HUES64 (cell line): ENCODE measurements at regions not wholly inside any gene's neighbourhood (a gene's known extent, or its start where the extent isn't known, plus 50 kb on each side); places are given as distances from the start of the nearest gene placed in this dataset.

Source experiments
- H3K27ac ChIP-seq: 2 replicates; pipeline ENCODE4 v1.7.0; 2013; ENCODE audit warnings: low read depth, low read length, inconsistent platforms
- H3K27me3 ChIP-seq: 2 replicates; pipeline ENCODE4 v1.6.1; 2013; ENCODE audit warnings: mild to moderate bottlenecking, low read length; ENCODE audit not compliant: insufficient read depth
- H3K36me3 ChIP-seq: 2 replicates; pipeline ENCODE4 v1.6.1; 2013; ENCODE audit warnings: mild to moderate bottlenecking, low read length; ENCODE audit not compliant: insufficient read depth
- H3K4me1 ChIP-seq: 2 replicates; pipeline ENCODE4 v1.6.1; 2013; ENCODE audit warnings: mild to moderate bottlenecking, low read length, moderate library complexity; ENCODE audit not compliant: insufficient read depth
- H3K4me3 ChIP-seq: 2 replicates; pipeline ENCODE4 v1.5.1; 2013; ENCODE audit warnings: mild to moderate bottlenecking, low read length, moderate library complexity
- H3K9ac ChIP-seq: 2 replicates; pipeline ENCODE4 v1.6.1; 2013; ENCODE audit warnings: mild to moderate bottlenecking, low read depth, low read length
- H3K9me3 ChIP-seq: 2 replicates; pipeline ENCODE4 v1.6.1; 2013; ENCODE audit warnings: low read depth, low read length; ENCODE audit not compliant: insufficient read depth
- WGBS: fragments of 150-250, 120-280 bp; methylation state at CpG from one replicate; pipeline ENCODE4 v1.1.7; 2013; ENCODE audit warnings: missing lambda C conversion rate; 5-methylcytosine and 5-hydroxymethylcytosine counted together

DNA sequence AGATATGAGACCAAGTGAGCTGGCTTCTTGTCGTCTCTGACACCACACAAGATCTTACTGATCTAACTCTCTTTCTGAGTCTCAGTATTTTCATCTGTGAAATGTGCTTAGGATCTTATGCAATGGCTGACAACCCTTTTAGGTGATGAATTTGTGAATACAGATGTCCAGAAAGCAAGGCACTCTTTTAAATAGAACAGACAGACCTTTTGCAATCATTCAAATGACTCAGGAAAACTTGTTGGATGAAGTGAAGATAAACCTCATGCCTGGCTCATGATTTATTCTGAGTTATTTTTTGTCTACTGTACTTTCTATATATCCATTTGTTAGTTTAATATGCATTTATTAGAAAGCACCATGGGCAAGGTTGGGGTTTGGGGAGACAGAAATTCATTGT, 411.3 kb downstream of the PTPRU start:
- Histone ChIP-seq H3K9me3 (no peaks in the 10 kb centered on the region), H3K4me3 (no peak overlapping the region), H3K4me1 (0 out of 2 replicates have a peak, but pooled peaks cover 5% of the 10 kb centered on the region), H3K27ac (no peak overlapping the region), H3K9ac (no peak overlapping the region), H3K36me3 (no peaks in the 10 kb centered on the region), H3K27me3 (no peaks in the 10 kb centered on the region)
- WGBS, result 50% methylated on average over 1 of the region's 1 CpG

DNA sequence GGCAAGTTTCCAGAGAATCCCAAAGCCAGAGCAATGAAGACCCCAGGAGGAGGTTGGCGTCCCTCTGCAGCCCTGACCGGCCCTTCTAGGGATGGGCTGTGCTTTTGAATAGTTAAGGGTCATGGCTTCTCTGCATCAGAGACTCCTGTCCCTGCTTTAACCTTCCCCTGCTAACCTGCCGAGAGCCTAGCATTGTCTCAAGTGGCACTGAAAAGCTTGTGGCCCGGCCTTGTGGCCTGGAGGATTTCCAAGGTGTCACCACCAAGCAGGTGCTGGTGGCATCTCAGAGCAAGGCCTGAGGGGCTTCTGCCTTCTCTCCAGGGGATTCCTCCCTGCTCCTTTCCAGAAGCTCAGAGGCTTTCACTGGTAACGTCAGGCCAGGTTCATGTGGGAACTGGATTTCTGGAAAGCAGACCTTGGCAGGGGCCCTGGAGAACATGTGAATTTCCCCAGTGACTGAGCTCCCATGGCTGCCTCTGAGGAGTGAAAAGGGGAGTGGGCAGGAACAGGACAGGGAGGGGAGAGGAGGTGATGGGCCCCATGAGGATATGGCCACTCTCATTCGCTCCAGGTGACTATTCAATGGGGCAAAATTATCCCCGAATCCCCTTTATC, 409.9 kb downstream of the PTPRU start:
- H3K9ac ChIP-seq, result no peak overlapping the region
- no peak overlapping the region for H3K27ac ChIP-seq
- no peak overlapping the region for H3K4me3 ChIP-seq
- H3K9me3 ChIP-seq, result no peaks in the 10 kb centered on the region
- H3K4me1 ChIP-seq, result 0 out of 2 replicates have a peak, but pooled peaks cover 5% of the 10 kb centered on the region
- no peaks in the 10 kb centered on the region for H3K36me3 ChIP-seq
- whole genome bisulfite sequencing, result 90% methylated on average over 7 of the region's 7 CpGs
- no peaks in the 10 kb centered on the region for H3K27me3 ChIP-seq

DNA sequence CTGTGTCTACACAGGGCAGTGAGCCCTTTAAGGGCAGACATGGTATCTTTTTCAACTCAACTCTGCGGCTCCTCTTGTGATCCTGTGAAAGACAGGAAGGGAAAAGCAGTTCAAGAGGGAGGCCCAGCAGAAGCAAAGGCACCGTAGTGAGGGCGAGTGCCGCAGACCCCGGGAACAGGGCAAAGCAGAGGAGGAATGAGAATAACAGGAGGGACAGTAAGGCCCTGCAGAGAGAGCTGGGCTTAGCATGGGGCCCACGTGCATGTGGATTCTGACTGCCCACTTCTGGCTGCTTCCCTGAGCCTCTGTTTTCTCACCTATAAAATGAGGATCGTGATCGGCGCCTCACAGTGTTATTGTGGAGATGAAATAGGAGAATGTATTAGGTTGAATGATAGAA, 409.3 kb downstream of the PTPRU start:
- H3K4me1 ChIP-seq, result 0 out of 2 replicates have a peak, but pooled peaks cover 5% of the 10 kb centered on the region
- no peaks in the 10 kb centered on the region for H3K9me3 ChIP-seq
- no peak overlapping the region for H3K4me3 ChIP-seq
- no peaks in the 10 kb centered on the region for H3K27me3 ChIP-seq
- H3K36me3 ChIP-seq, result no peaks in the 10 kb centered on the region
- WGBS, result 63% methylated on average over 9 of the region's 9 CpGs
- H3K27ac ChIP-seq, result no peak overlapping the region
- no peak overlapping the region for H3K9ac ChIP-seq

DNA sequence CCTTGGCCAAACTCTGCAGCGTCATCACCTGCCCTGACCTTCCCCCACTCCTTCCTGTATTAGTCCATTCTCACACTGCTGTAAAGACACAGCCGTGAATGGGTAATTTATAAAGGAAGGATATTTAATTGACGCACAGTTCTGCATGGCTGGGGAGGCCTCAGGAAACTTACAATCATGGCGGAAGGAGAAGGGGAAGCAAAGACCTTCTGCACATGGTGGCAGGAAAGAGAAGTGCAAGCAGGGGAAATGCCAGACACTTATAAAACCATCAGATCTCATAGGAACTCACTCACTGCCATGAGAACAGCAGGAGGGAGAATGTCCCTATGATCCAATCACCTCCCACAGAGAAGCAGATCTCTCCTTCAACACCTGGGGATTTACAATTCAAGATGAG, 408.5 kb downstream of the PTPRU start:
- Histone ChIP-seq H3K27ac (no peak overlapping the region), H3K9me3 (no peaks in the 10 kb centered on the region), H3K9ac (no peak overlapping the region), H3K36me3 (no peaks in the 10 kb centered on the region), H3K4me1 (0 out of 2 replicates have a peak, but pooled peaks cover 5% of the 10 kb centered on the region), H3K4me3 (no peak overlapping the region), H3K27me3 (no peaks in the 10 kb centered on the region)
- 84% methylated on average over 4 of the region's 4 CpGs for WGBS

DNA sequence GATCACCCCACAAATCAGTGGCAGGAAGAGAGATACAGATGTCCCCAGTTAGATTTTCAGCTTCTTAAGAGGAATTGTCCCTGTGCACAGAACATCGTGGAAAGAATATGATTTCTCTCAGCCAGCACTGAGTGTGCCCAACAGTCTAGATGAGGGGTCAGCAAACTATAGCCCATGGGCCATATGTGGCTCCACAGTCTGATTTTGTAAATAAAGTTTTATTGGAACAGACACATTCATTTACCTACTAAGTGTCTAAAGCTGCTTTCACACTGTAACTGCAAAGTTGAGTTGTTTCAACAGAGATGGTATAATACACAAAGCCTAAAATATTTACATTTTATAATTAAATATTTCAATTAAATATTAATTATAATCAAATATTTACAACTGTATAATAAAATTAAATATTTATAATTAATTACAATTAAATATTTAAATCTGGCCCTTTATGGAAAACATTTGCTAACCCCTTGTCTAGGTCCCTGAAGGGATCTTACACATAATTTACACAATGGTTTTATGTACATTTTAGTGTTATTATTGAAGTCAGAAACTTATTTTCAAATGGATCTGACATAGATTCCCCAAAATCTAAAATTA, 407.6 kb downstream of the PTPRU start:
- H3K36me3 ChIP-seq, result no peaks in the 10 kb centered on the region
- no peak overlapping the region for H3K4me3 ChIP-seq
- H3K4me1 ChIP-seq, result 0 out of 2 replicates have a peak, but pooled peaks cover 5% of the 10 kb centered on the region
- H3K27me3 ChIP-seq, result no peaks in the 10 kb centered on the region
- 94% methylated on average over 1 of the region's 1 CpG for WGBS
- H3K9ac ChIP-seq, result no peak overlapping the region
- H3K27ac ChIP-seq, result no peak overlapping the region
- H3K9me3 ChIP-seq, result no peaks in the 10 kb centered on the region

DNA sequence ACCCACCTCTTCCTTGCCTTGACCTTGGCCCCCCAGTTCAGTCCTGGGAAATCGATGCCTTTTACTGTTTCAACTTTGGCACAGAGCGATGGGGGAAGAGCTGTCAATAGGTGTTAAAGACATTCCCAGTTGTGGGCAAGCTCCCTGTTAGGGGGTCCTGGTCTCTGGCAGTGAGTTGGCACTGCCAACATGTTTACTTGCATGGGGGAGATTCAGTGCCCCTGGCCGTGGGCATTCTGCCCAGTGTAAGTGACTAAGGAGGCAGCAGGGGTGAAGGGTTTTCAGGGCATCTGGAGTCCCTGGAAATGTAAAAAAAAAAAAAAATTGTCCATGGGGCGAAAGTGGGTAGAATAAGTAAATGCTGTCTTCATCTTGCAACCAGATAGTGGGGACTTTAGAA, 407.0 kb downstream of the PTPRU start:
- no peak overlapping the region for H3K9ac ChIP-seq
- H3K4me1 ChIP-seq, result 0 out of 2 replicates have a peak, but pooled peaks cover 5% of the 10 kb centered on the region
- no peaks in the 10 kb centered on the region for H3K9me3 ChIP-seq
- no peaks in the 10 kb centered on the region for H3K27me3 ChIP-seq
- no peaks in the 10 kb centered on the region for H3K36me3 ChIP-seq
- H3K27ac ChIP-seq, result no peak overlapping the region
- 94% methylated on average over 4 of the region's 4 CpGs for WGBS
- H3K4me3 ChIP-seq, result no peak overlapping the region

DNA sequence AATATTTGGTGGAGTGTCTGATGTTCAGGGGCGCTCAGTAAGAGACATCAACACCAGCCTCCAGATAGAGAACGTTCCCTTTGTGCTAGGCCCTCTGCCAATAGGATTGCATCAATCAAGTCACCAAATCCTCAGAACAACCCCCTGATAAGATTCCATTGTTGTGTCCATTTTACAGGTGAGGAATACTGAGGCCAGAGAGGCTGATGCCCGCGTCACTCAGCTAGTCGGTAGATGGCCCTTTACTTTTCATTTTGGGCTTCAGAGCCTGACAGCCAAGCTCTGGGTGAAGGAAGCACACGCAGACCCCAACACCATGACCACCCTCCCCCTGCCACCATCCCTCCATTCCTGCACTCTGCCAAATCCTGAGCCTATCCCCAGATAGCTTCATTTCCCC, 406.2 kb downstream of the PTPRU start:
- Histone ChIP-seq H3K27ac (no peak overlapping the region), H3K27me3 (no peaks in the 10 kb centered on the region), H3K9me3 (no peaks in the 10 kb centered on the region), H3K9ac (no peak overlapping the region), H3K4me1 (0 out of 2 replicates have a peak, but pooled peaks cover 5% of the 10 kb centered on the region), H3K36me3 (no peaks in the 10 kb centered on the region), H3K4me3 (no peak overlapping the region)
- 95% methylated on average over 6 of the region's 6 CpGs for WGBS

DNA sequence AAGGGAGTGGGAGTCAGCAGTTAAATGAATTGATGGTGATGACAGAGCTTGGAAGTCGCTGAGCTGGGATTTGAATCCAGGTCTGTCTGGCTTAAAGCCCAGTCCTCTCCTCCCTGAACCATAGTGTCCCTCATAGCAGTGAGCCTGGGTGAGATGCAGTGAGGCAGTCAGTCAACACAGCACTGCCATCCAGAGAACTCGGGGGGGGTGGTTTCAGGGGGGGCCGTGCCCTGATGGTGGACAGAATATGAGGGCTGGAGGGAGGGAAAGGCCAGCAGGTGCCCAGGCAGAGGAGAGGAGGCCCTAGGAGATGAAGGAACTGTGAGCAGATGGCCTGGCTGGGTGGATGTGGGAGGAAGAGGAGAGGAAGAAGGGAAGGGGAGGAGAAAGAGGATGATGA, 405.6 kb downstream of the PTPRU start:
- 86% methylated on average over 2 of the region's 3 CpGs for WGBS
- no peak overlapping the region for H3K27ac ChIP-seq

DNA sequence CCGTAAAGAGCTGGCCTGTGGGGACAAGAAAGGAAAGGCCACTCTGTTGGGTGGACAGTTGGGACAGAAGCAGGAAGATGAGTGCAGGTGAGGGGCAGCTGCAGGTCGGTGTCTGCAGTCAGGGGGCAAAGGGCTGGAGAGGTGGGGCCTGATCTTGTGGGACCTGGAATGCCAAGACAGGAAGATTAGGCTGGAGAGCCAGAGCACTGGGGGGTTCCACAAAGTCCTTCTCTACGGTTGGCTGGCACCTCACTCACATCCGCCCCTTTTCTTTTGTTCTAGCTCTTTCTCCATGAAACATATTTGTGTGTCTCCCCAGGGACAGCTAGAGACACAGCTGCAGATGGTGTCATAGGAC, 404.1 kb downstream of the PTPRU start:
- H3K36me3 ChIP-seq, result no peaks in the 10 kb centered on the region
- 83% methylated on average over 4 of the region's 4 CpGs for WGBS
- no peak overlapping the region for H3K9ac ChIP-seq
- no peak overlapping the region for H3K27ac ChIP-seq
- H3K4me1 ChIP-seq, result 0 out of 2 replicates have a peak, but pooled peaks cover 5% of the 10 kb centered on the region
- no peaks in the 10 kb centered on the region for H3K27me3 ChIP-seq
- H3K9me3 ChIP-seq, result no peaks in the 10 kb centered on the region
- H3K4me3 ChIP-seq, result no peak overlapping the region

More for the DNA sequence above, 405.6 kb downstream of the PTPRU start:
- Histone ChIP-seq H3K9ac (no peak overlapping the region), H3K4me1 (0 out of 2 replicates have a peak, but pooled peaks cover 5% of the 10 kb centered on the region), H3K9me3 (no peaks in the 10 kb centered on the region), H3K4me3 (no peak overlapping the region), H3K36me3 (no peaks in the 10 kb centered on the region), H3K27me3 (no peaks in the 10 kb centered on the region)

DNA sequence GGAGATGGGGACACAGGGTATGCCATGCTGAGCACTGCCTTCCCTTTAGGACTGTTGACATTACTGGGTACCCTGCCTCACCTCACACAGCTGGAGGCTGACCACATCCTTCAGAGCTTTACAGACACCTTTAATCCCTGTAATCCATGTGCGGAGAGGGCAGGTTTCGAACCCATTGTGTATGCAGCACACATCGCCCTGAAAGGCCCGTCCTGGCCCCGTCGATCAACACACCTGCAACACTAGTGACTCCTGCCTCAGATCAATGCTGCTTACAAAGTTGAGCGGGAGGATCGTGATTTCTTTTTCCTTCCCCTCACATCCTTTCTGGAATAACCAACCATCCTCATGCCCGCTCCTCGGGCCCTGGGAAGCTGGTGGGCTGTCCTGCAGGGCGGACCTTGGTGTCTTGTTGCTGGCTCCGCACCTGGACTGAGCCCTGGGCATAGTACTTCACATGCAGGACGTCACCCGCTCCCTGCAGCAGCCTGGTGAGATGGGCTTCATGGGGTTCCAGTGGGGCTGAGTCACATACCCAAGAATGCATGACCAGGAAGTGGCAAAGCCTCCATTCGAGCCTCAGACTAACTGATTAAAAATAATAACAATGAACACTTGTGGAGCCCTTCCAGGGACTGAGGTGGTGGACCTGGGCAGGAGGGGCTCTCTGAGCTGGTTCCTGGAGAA, 403.6 kb downstream of the PTPRU start:
- H3K9ac ChIP-seq, result no peak overlapping the region

DNA sequence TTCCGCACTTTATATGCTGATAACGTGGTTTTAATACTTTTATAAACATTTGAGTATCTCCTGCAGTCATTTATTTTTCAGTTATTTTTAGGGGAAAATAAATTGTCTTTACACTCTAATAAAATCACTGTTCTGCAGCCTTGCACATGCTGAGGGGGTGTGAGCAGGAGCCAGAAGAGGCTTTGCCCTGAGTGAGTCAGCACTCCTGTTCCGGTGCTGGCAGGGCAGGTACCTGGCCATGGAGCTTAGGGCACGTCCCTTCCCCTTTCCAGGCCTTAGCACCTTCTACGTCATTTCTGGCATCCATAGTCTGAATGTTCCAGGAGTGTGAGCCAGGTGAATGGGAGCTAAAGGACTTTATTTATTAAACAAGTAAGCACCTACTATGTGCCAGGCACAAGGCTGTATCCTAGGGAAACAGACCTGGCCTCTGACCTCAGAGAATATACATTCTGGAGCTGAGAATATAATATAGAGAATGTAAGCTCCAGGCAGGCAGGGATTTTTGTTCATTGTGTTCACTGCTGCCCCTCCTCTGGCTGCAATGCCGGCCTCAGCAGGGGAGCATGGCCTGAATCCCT, 402.9 kb downstream of the PTPRU start:
- 90% methylated on average over 4 of the region's 6 CpGs for WGBS
- Histone ChIP-seq H3K4me3 (no peak overlapping the region), H3K4me1 (no peaks in the 10 kb centered on the region), H3K27ac (no peak overlapping the region), H3K9me3 (no peaks in the 10 kb centered on the region), H3K9ac (no peak overlapping the region), H3K27me3 (no peaks in the 10 kb centered on the region), H3K36me3 (no peaks in the 10 kb centered on the region)

More for the DNA sequence above, 403.6 kb downstream of the PTPRU start:
- no peaks in the 10 kb centered on the region for H3K27me3 ChIP-seq
- 0 out of 2 replicates have a peak, but pooled peaks cover 5% of the 10 kb centered on the region for H3K4me1 ChIP-seq
- 87% methylated on average over 15 of the region's 15 CpGs for WGBS
- H3K27ac ChIP-seq, result no peak overlapping the region
- no peaks in the 10 kb centered on the region for H3K36me3 ChIP-seq
- no peaks in the 10 kb centered on the region for H3K9me3 ChIP-seq
- H3K4me3 ChIP-seq, result no peak overlapping the region
